ENCODE measurements at regions not wholly inside any gene's neighbourhood (a gene's known extent, or its start where the extent isn't known, plus 50 kb on each side); places are given as distances from the start of the nearest gene placed in this dataset.
"Not testable (repeated sequence)": the region's sequence is repeated elsewhere in the genome, so short reads cannot be mapped to it uniquely, and the experiment has no call there.

- TF ChIP-seq TAF1, POLR2A, SPI1, POLR2AphosphoS5, POU2F2 (IDR thresholded peaks at IDR 0.05; ENCODE audit: low read depth, low read length): not testable (repeated sequence)
These were observed 96.9 kb upstream of the BNIP2 start for GRCh38 chr15:59785981-59786380.

Measured in GM12891 (cell line).